PFSK-1 (cell line): ENCODE measurements at regions not wholly inside any gene's neighbourhood (a gene's known extent, or its start where the extent isn't known, plus 50 kb on each side); places are given as distances from the start of the nearest gene placed in this dataset.

Source experiments
- POLR2AphosphoS5 ChIP-seq: IDR thresholded peaks from 2 replicates; pipeline ENCODE4 v1.6.1; 2012; ENCODE audit warnings: low read depth, mild to moderate bottlenecking, control low read depth, low read length, moderate library complexity
- TAF1 ChIP-seq: IDR thresholded peaks from 2 replicates; pipeline ENCODE4 v1.6.1; 2012; ENCODE audit warnings: low read length, control low read depth, borderline replicate concordance; ENCODE audit not compliant: insufficient read depth
- TF ChIP-seq, protein P1 (sequence below), 2 experiments: IDR thresholded peaks; 2 replicates each; pipeline versions ENCODE4 v1.6.1 to v1.8.0; 2011 to 2012; ENCODE audit warnings: low read depth in 2 of 2, low read length in 2 of 2, control low read depth in 1 of 2, inconsistent platforms in 1 of 2, mild to moderate bottlenecking in 1 of 2, moderate library complexity in 1 of 2; ENCODE audit not compliant: insufficient read depth in 1 of 2

- TF ChIP-seq, protein P1, sequence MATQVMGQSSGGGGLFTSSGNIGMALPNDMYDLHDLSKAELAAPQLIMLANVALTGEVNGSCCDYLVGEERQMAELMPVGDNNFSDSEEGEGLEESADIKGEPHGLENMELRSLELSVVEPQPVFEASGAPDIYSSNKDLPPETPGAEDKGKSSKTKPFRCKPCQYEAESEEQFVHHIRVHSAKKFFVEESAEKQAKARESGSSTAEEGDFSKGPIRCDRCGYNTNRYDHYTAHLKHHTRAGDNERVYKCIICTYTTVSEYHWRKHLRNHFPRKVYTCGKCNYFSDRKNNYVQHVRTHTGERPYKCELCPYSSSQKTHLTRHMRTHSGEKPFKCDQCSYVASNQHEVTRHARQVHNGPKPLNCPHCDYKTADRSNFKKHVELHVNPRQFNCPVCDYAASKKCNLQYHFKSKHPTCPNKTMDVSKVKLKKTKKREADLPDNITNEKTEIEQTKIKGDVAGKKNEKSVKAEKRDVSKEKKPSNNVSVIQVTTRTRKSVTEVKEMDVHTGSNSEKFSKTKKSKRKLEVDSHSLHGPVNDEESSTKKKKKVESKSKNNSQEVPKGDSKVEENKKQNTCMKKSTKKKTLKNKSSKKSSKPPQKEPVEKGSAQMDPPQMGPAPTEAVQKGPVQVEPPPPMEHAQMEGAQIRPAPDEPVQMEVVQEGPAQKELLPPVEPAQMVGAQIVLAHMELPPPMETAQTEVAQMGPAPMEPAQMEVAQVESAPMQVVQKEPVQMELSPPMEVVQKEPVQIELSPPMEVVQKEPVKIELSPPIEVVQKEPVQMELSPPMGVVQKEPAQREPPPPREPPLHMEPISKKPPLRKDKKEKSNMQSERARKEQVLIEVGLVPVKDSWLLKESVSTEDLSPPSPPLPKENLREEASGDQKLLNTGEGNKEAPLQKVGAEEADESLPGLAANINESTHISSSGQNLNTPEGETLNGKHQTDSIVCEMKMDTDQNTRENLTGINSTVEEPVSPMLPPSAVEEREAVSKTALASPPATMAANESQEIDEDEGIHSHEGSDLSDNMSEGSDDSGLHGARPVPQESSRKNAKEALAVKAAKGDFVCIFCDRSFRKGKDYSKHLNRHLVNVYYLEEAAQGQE (IDR thresholded peaks at IDR 0.05; ENCODE audit: insufficient read depth in 1 of 2, low read depth in 2 of 2, low read length in 2 of 2) = no peak
- TF ChIP-seq POLR2AphosphoS5 (no peak), TAF1 (no peak)
Measured at GRCh38 chr2:186027922-186028321, 289.3 kb downstream of the FSIP2 start.
